Esophagus squamous epithelium (tissue), 4 donors: ENCODE measurements at regions not wholly inside any gene's neighbourhood (a gene's known extent, or its start where the extent isn't known, plus 50 kb on each side); places are given as distances from the start of the nearest gene placed in this dataset.

Experiments
- CTCF ChIP-seq, 6 experiments: fragments of 450-650 bp in 4 of 6; fragments of 200-600 bp in 2 of 6; sonication (generic) in 2 of 6; IDR thresholded peaks; one replicate each; pipeline ENCODE4 v1.5.1; 2016 to 2019; ENCODE audit warnings: antibody characterized with exemption in 6 of 6, mild to moderate bottlenecking in 4 of 6, moderate library complexity in 4 of 6
- POLR2A ChIP-seq, 4 donors: fragments of 450-650 bp; IDR thresholded peaks; one replicate each; pipeline ENCODE4 v1.6.1; 2017; ENCODE audit warnings: antibody characterized with exemption in 4 of 4, mild to moderate bottlenecking in 4 of 4, moderate library complexity in 3 of 4

- TF ChIP-seq CTCF (IDR thresholded peaks at IDR 0.05) (no peak), POLR2A (IDR thresholded peaks at IDR 0.05) (no peak)
Observed at GRCh38 chr2:12605936-12606335, 110.8 kb upstream of the TRIB2 start.
